Left ventricle myocardium inferior (tissue), 1 donor: ENCODE measurements at regions not wholly inside any gene's neighbourhood (a gene's known extent, or its start where the extent isn't known, plus 50 kb on each side); places are given as distances from the start of the nearest gene placed in this dataset.

ENCODE experiments used
- DNase-seq: peaks from one replicate; pipeline ENCODE4 v3.0.0-alpha.2; 2020
- H3K27ac ChIP-seq: fragments of 200-600 bp; replicated peaks from 2 replicates; pipeline ENCODE4 v1.8.0; 2021
- H3K27me3 ChIP-seq: fragments of 200-600 bp; 2 replicates; pipeline ENCODE4 v1.8.0; 2021; ENCODE audit warnings: low read depth
- H3K36me3 ChIP-seq: fragments of 200-600 bp; 2 replicates; pipeline ENCODE4 v1.8.0; 2021
- H3K4me1 ChIP-seq: fragments of 200-600 bp; 2 replicates; pipeline ENCODE4 v1.8.0; 2021
- H3K4me3 ChIP-seq: fragments of 200-600 bp; 2 replicates; pipeline ENCODE4 v1.8.0; 2021; ENCODE audit warnings: mild to moderate bottlenecking, moderate library complexity
- H3K9me3 ChIP-seq: fragments of 200-600 bp; replicated peaks from 2 replicates; pipeline ENCODE4 v1.8.0; 2021
- intact Hi-C: fragments of 100-400 bp; cut with micrococcal nuclease; formaldehyde crosslinking; loops from one replicate; pipeline ENCODE4 v1.11.0; 2022
- TF ChIP-seq, protein P1 (sequence below): fragments of 200-600 bp; IDR thresholded peaks from 2 replicates; pipeline ENCODE4 v1.8.0; 2021; ENCODE audit warnings: antibody characterized with exemption, mild to moderate bottlenecking, borderline replicate concordance
- donor health status: DM: no; HTN: yes; CAD: no; lungs with severe emphysema.

GRCh38 chr1:199303035-199303434, 664.2 kb downstream of the PTPRC start:
- H3K9me3 ChIP-seq, result no peaks in the 10 kb centered on the region
- intact Hi-C loops, result no loop called here
- DNase-seq, result no peak
- H3K4me3 ChIP-seq, result no peak overlapping the region
- no peaks in the 10 kb centered on the region for H3K27me3 ChIP-seq
- H3K36me3 ChIP-seq, result no peaks in the 10 kb centered on the region
- no peaks in the 10 kb centered on the region for H3K4me1 ChIP-seq
- H3K27ac ChIP-seq, result no peak overlapping the region
- TF ChIP-seq, protein P1, sequence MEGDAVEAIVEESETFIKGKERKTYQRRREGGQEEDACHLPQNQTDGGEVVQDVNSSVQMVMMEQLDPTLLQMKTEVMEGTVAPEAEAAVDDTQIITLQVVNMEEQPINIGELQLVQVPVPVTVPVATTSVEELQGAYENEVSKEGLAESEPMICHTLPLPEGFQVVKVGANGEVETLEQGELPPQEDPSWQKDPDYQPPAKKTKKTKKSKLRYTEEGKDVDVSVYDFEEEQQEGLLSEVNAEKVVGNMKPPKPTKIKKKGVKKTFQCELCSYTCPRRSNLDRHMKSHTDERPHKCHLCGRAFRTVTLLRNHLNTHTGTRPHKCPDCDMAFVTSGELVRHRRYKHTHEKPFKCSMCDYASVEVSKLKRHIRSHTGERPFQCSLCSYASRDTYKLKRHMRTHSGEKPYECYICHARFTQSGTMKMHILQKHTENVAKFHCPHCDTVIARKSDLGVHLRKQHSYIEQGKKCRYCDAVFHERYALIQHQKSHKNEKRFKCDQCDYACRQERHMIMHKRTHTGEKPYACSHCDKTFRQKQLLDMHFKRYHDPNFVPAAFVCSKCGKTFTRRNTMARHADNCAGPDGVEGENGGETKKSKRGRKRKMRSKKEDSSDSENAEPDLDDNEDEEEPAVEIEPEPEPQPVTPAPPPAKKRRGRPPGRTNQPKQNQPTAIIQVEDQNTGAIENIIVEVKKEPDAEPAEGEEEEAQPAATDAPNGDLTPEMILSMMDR, result no peak

DNA sequence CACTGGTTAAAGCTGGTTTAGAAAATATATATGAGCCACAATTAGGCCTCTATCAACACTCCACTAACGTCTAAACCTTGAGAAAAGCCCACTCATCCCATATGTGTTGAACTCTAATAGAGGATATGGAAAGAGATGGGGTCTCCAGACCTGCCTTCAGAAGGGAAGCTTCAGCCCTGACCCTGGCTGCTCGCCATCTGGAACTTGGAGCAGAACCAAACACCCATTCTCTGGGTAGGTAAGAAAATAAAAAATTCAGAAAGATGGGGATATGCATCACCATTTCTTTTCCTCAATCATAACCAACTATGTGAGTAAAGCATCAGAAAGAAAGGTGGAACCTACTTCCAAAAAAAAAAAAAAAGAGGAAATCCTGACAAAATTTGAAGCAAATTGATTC, 666.2 kb downstream of the PTPRC start:
- H3K36me3 ChIP-seq, result no peaks in the 10 kb centered on the region
- no peak overlapping the region for H3K27ac ChIP-seq
- H3K4me1 ChIP-seq, result no peaks in the 10 kb centered on the region
- TF ChIP-seq, protein P1, result no peak
- no peak for DNase-seq
- H3K27me3 ChIP-seq, result no peaks in the 10 kb centered on the region
- intact Hi-C loops, result no loop called here
- no peak overlapping the region for H3K4me3 ChIP-seq
- H3K9me3 ChIP-seq, result no peaks in the 10 kb centered on the region

DNA sequence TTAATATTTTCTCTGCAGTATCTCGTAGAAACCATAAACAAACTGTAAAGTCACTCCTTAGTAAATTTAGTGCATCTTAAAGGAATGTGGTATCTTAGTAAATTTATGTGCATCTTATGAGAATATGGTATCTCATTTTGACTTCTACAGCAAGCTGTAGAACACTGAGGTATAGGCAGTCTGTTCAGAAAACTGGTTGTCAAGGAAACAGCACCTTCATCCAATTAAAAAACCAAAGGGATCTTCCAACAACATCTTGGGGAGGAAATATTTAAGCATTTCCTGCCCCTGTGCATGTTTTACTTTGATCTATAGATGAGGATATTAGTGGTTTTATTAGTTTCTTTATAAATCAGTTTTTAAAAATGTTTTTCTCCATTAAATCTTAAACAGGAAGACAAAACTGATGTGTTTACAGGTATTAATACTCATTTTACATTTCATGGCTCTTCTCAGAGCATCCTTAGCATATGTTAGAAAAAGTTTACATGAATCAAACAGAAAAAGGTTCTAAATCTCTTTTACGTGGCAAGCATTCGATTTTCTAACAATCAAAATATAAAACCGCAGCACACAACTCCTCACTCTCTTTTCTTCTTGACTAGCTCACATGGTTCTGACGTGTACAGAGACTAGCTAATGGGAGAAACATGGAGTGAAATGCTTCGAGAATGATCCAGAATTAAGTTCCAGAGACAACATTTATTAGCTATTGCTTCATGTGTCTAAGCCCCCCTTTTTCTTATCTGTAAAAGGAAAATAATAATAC, 668.8 kb downstream of the PTPRC start:
- no peaks in the 10 kb centered on the region for H3K27me3 ChIP-seq
- no peaks in the 10 kb centered on the region for H3K4me1 ChIP-seq
- no peaks in the 10 kb centered on the region for H3K9me3 ChIP-seq
- no peak overlapping the region for H3K4me3 ChIP-seq
- no peak for DNase-seq
- intact Hi-C loops, result no loop called here
- no peaks in the 10 kb centered on the region for H3K36me3 ChIP-seq
- H3K27ac ChIP-seq, result no peak overlapping the region
- TF ChIP-seq, protein P1, result no peak

DNA sequence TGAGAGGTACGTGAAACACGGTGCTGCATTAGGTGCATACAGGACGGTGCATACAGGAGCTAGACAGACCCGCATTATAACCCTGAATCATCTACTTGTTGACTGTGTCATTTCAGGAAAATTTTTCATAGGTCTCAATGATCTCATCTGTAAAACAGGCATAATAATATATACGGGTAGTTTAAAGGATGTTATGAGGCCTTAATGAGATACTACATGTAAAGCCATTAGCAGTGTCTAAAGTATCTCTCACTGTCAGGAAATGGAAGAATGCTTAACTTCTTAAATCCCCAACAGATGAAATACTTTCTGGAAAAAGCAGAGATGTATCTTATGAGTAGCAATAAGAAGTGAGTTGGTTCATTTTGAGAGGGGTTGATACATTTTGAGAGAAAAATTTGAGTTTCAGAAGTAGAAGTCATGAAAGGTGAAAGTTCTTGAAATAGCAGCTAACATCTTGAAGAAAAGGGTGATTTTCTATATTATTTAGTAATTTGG, 669.6 kb downstream of the PTPRC start:
- intact Hi-C loops, result no loop called here
- no peak for DNase-seq
- Histone ChIP-seq H3K27ac (no peak overlapping the region), H3K27me3 (no peaks in the 10 kb centered on the region), H3K36me3 (no peaks in the 10 kb centered on the region), H3K4me3 (no peak overlapping the region), H3K9me3 (no peaks in the 10 kb centered on the region), H3K4me1 (no peaks in the 10 kb centered on the region)
- TF ChIP-seq, protein P1, result no peak

DNA sequence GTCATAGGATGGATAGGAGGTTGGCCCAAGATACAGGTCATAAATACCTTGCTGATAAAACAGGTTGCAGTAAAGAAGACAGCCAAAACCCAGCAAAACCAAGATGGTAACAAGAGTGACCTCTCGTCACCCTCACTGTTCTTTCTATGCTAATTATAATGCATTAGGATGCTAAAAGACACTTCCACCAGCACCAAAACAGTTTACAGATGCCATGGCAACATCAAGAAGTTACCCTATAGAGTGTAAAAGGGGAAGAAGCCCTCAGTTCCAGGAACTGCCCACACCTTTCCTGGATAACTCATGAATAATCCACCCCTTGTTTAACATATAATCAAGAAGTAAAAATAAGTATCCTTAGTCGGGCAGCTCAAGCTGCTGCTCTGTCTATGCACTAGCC, 671.9 kb downstream of the PTPRC start:
- TF ChIP-seq, protein P1, result no peak
- intact Hi-C loops, result no loop called here
- DNase-seq, result no peak

More for the DNA sequence above, 671.9 kb downstream of the PTPRC start:
- Histone ChIP-seq H3K4me3 (no peak overlapping the region), H3K4me1 (no peaks in the 10 kb centered on the region), H3K36me3 (no peaks in the 10 kb centered on the region), H3K27me3 (no peaks in the 10 kb centered on the region), H3K9me3 (no peaks in the 10 kb centered on the region), H3K27ac (no peak overlapping the region)
